HEK293 (cell line): ENCODE measurements at regions not wholly inside any gene's neighbourhood (a gene's known extent, or its start where the extent isn't known, plus 50 kb on each side); places are given as distances from the start of the nearest gene placed in this dataset.
"Not testable (repeated sequence)": the region's sequence is repeated elsewhere in the genome, so short reads cannot be mapped to it uniquely, and the experiment has no call there.

ENCODE experiments used
- CTCF ChIP-seq: fragments of 450-650 bp; formaldehyde crosslinking; IDR thresholded peaks from 2 replicates; pipeline ENCODE4 v1.5.1; 2016; ENCODE audit warnings: missing biosample characterization, missing genetic modification characterization
- HOXA7 ChIP-seq: sonication (generic); formaldehyde crosslinking; IDR thresholded peaks from 2 replicates; pipeline ENCODE4 v1.8.1; 2022; ENCODE audit warnings: missing genetic modification reagents, borderline replicate concordance
- INSM2 ChIP-seq: fragments of 450-650 bp; formaldehyde crosslinking; IDR thresholded peaks from 2 replicates; pipeline ENCODE4 v1.5.1; 2016; ENCODE audit warnings: missing biosample characterization, missing genetic modification characterization
- YY1 ChIP-seq: fragments of 450-650 bp; formaldehyde crosslinking; IDR thresholded peaks from 2 replicates; pipeline ENCODE4 v1.5.1; 2018; ENCODE audit warnings: missing biosample characterization, missing genetic modification characterization
- ZNF280C ChIP-seq: fragments of 450-650 bp; formaldehyde crosslinking; IDR thresholded peaks from 2 replicates; pipeline ENCODE4 v1.5.1; 2016; ENCODE audit warnings: missing biosample characterization, missing genetic modification characterization
- ZNF623 ChIP-seq: fragments of 450-650 bp; formaldehyde crosslinking; IDR thresholded peaks from 2 replicates; pipeline ENCODE4 v1.5.1; 2016; ENCODE audit warnings: missing biosample characterization, missing genetic modification characterization
- ZNF670 ChIP-seq: fragments of 450-650 bp; formaldehyde crosslinking; IDR thresholded peaks from 2 replicates; pipeline ENCODE4 v1.5.1; 2016; ENCODE audit warnings: missing biosample characterization, missing genetic modification characterization, low read depth

- not testable (repeated sequence) for TF ChIP-seq ZNF280C (tag by site-specific recombination); HOXA7 (CRISPR knock-in tag); ZNF670; CTCF (tag by site-specific recombination); YY1 (tag by site-specific recombination); ZNF623 (tag by site-specific recombination); INSM2 (tag by site-specific recombination)
Measured at GRCh38 chr11:109715424-109715823, 293.4 kb downstream of the C11orf87 start.
